ENCODE measurements at regions not wholly inside any gene's neighbourhood (a gene's known extent, or its start where the extent isn't known, plus 50 kb on each side); places are given as distances from the start of the nearest gene placed in this dataset.

- TF ChIP-seq, protein P1, sequence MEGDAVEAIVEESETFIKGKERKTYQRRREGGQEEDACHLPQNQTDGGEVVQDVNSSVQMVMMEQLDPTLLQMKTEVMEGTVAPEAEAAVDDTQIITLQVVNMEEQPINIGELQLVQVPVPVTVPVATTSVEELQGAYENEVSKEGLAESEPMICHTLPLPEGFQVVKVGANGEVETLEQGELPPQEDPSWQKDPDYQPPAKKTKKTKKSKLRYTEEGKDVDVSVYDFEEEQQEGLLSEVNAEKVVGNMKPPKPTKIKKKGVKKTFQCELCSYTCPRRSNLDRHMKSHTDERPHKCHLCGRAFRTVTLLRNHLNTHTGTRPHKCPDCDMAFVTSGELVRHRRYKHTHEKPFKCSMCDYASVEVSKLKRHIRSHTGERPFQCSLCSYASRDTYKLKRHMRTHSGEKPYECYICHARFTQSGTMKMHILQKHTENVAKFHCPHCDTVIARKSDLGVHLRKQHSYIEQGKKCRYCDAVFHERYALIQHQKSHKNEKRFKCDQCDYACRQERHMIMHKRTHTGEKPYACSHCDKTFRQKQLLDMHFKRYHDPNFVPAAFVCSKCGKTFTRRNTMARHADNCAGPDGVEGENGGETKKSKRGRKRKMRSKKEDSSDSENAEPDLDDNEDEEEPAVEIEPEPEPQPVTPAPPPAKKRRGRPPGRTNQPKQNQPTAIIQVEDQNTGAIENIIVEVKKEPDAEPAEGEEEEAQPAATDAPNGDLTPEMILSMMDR (optimal IDR thresholded peaks at IDR 0.05 in 1 of 3, IDR thresholded peaks at IDR 0.05 in 1 of 3, conservative IDR thresholded peaks at IDR 0.05 in 1 of 3; ENCODE audit: extremely low read depth in 1 of 3, insufficient read depth in 2 of 3, low read length in 3 of 3), result no peak
- no peak for TF ChIP-seq EZH2 (IDR thresholded peaks at IDR 0.05; ENCODE audit: low read length)
These were observed 189.1 kb upstream of the CCNG1 start for GRCh38 chr5:163248333-163248732.

Measured in keratinocyte (primary cell).